ENCODE measurements at regions not wholly inside any gene's neighbourhood (a gene's known extent, or its start where the extent isn't known, plus 50 kb on each side); places are given as distances from the start of the nearest gene placed in this dataset.

GRCh38 chr3:78077178-78077577, 1037.3 kb downstream of the ROBO2 start:
- TF ChIP-seq CTCF (IDR thresholded peaks at IDR 0.05) (no peak), POLR2A (IDR thresholded peaks at IDR 0.05) (no peak), POLR2AphosphoS5 (IDR thresholded peaks at IDR 0.05) (no peak)

All from transverse colon (tissue), 4 donors.